ENCODE measurements at regions not wholly inside any gene's neighbourhood (a gene's known extent, or its start where the extent isn't known, plus 50 kb on each side); places are given as distances from the start of the nearest gene placed in this dataset.

DNA sequence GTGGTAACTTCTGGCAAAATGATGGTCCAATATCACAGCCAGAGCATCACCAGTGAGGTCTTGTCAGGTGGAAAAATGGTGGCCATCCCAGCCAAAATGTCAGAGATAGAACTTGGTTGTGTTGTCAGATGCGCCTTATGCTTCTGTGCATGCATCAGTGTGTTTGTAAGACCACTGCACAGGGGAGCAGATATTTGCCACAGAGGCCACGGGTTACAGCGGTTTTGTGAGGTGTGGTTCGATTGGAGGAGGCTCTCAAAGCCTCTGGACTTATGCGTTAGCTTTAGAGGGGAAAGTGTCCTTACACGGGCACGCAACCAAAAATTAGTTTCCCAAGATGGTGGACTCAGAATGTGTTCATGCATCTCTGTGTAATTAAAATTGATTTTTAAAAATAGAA lies 243.8 kb downstream of the ADGRD1 start:
- ATAC-seq, result no peak
- peaks cover 0 to 31% of the 10 kb centered on the region in 2 experiments; a peak in 2 of 5 replicates for H3K27me3 ChIP-seq (ENCODE audit: control insufficient read depth in 2 of 2, insufficient read depth in 2 of 2, low read length in 2 of 2)
- intact Hi-C loops (cut with micrococcal nuclease) (no loop called here), in situ Hi-C loops (cut with MboI) (no loop called here)
- H3K27ac ChIP-seq (ENCODE audit: extremely low read depth, low read depth, low read length), result no peak overlapping the region
- H3K79me2 ChIP-seq (ENCODE audit: control insufficient read depth, insufficient read depth, low read length), result no peaks in the 10 kb centered on the region
- ChIA-PET CTCF (ENCODE audit: low intra/inter-chr PET ratio) (no interaction called here), POLR2A (no interaction called here)
- FAIRE-seq, result no peak
- H3K36me3 ChIP-seq (ENCODE audit: control insufficient read depth, insufficient read depth, low read length), result no peaks in the 10 kb centered on the region
- H3K9me3 ChIP-seq (replicated peaks; ENCODE audit: control insufficient read depth, insufficient read depth, low read depth, low read length), result no peaks in the 10 kb centered on the region; the same call in 1 of the 2 replicates
- no peak for DNase-seq (ENCODE audit: extremely low read depth in 1 of 4, low spot score in 3 of 4)
- H3K9ac ChIP-seq (ENCODE audit: insufficient read depth in 1 of 2, low read depth in 2 of 2, low read length in 2 of 2), result no peak overlapping the region
- no peak overlapping the region for H2AFZ ChIP-seq (ENCODE audit: low read depth, low read length)
- no peaks in the 10 kb centered on the region for H3K9me1 ChIP-seq (ENCODE audit: control insufficient read depth, insufficient read depth, low read length)
- no TSS peak for BruUV-seq (replicated peaks)
- no peak overlapping the region for H3K4me2 ChIP-seq (ENCODE audit: insufficient read depth, low read length)
- H3K4me1 ChIP-seq (replicated peaks in 1 of 2; ENCODE audit: control insufficient read depth in 2 of 2, insufficient read depth in 2 of 2, low read length in 2 of 2), result no peaks in the 10 kb centered on the region; a peak in 1 of 5 replicates
- WGBS (ENCODE audit: insufficient coverage, low coverage, missing lambda C conversion rate), result 2% methylated on average over 7 of the region's 7 CpGs
- TF ChIP-seq, protein P1, sequence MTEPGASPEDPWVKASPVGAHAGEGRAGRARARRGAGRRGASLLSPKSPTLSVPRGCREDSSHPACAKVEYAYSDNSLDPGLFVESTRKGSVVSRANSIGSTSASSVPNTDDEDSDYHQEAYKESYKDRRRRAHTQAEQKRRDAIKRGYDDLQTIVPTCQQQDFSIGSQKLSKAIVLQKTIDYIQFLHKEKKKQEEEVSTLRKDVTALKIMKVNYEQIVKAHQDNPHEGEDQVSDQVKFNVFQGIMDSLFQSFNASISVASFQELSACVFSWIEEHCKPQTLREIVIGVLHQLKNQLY (CRISPR knock-in tag; conservative IDR thresholded peaks at IDR 0.05), result no peak
- TF ChIP-seq HDAC6 (IDR thresholded peaks at IDR 0.05; ENCODE audit: low read depth, low read length) (no peak), RBM39 (optimal IDR thresholded peaks at IDR 0.05; ENCODE audit: low read depth, low read length) (no peak)
- no peak overlapping the region for H3K4me3 ChIP-seq
- H4K20me1 ChIP-seq (replicated peaks; ENCODE audit: control insufficient read depth, insufficient read depth, low read length), result no peaks in the 10 kb centered on the region

DNA sequence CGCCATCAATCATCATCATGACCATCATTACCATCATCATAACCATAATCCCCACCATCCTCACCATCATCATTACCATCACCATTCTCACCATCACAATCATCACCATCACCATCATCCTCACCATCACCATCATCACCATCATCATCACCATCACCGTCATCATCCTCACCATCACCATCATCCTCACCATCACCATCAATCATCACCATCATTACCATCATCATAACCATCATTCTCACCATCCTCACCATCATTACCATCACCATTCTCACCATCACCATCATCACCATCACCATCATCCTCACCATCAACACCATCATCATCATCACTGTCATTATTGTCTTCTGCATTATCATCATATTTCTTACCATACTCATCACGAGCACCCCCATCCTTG lies 245.5 kb downstream of the ADGRD1 start:
- FAIRE-seq (no peak), ATAC-seq (no peak), DNase-seq (ENCODE audit: extremely low read depth in 1 of 4, low spot score in 3 of 4) (no peak)
- ChIA-PET CTCF (ENCODE audit: low intra/inter-chr PET ratio) (no interaction called here), POLR2A (no interaction called here)
- Histone ChIP-seq H3K9ac (ENCODE audit: insufficient read depth in 1 of 2, low read depth in 2 of 2, low read length in 2 of 2) (no peak overlapping the region), H3K27me3 (ENCODE audit: control insufficient read depth in 2 of 2, insufficient read depth in 2 of 2, low read length in 2 of 2) (peaks cover 2 to 26% of the 10 kb centered on the region in 2 experiments; a peak in 3 of 5 replicates), H3K79me2 (ENCODE audit: control insufficient read depth, insufficient read depth, low read length) (no peaks in the 10 kb centered on the region), H3K9me3 (replicated peaks; ENCODE audit: control insufficient read depth, insufficient read depth, low read depth, low read length) (no peaks in the 10 kb centered on the region; the same call in 1 of the 2 replicates), H3K4me3 (no peak overlapping the region), H3K36me3 (ENCODE audit: control insufficient read depth, insufficient read depth, low read length) (no peaks in the 10 kb centered on the region), H3K4me1 (replicated peaks in 1 of 2; ENCODE audit: control insufficient read depth in 2 of 2, insufficient read depth in 2 of 2, low read length in 2 of 2) (no peaks in the 10 kb centered on the region; a peak in 2 of 5 replicates), H3K4me2 (ENCODE audit: insufficient read depth, low read length) (no peak overlapping the region), H3K27ac (ENCODE audit: extremely low read depth, low read depth, low read length) (no peak overlapping the region), H2AFZ (ENCODE audit: low read depth, low read length) (no peak overlapping the region), H4K20me1 (replicated peaks; ENCODE audit: control insufficient read depth, insufficient read depth, low read length) (no peaks in the 10 kb centered on the region), H3K9me1 (ENCODE audit: control insufficient read depth, insufficient read depth, low read length) (no peaks in the 10 kb centered on the region)
- in situ Hi-C loops (cut with MboI), result no loop called here
- intact Hi-C loops (cut with micrococcal nuclease), result no loop called here
- WGBS (ENCODE audit: insufficient coverage, low coverage, missing lambda C conversion rate), result 3% methylated on average over 3 of the region's 3 CpGs
- BruUV-seq (replicated peaks), result no TSS peak
- TF ChIP-seq FOXM1 (IDR thresholded peaks at IDR 0.05; ENCODE audit: low read depth) (no peak), FOXM1 (CRISPR knock-in tag; IDR thresholded peaks at IDR 0.05; ENCODE audit: low read depth) (no peak), GATAD2B (IDR thresholded peaks at IDR 0.05; ENCODE audit: borderline replicate concordance) (no peak), EHMT2 (IDR thresholded peaks at IDR 0.05) (peak; percentile 70), TSC22D4 (tag; IDR thresholded peaks at IDR 0.05) (peak; percentile 88; the same call in 1 of the 2 replicates), OTX1 (CRISPR knock-in tag; IDR thresholded peaks at IDR 0.05) (peak; percentile 39; the same call in 1 of the 2 replicates), KDM1A (IDR thresholded peaks at IDR 0.05) (peak; percentile 35 to 56; a peak in 2 of 4 replicates), ZNF316 (IDR thresholded peaks at IDR 0.05) (peak; percentile 49; the same call in 1 of the 2 replicates), HDAC1 (IDR thresholded peaks at IDR 0.05) (peak in 1 of 2 experiments; percentile 62; a peak in 1 of 4 replicates), MAFG (tag; conservative IDR thresholded peaks at IDR 0.05) (peak; percentile 26)
- TF ChIP-seq, protein P2, sequence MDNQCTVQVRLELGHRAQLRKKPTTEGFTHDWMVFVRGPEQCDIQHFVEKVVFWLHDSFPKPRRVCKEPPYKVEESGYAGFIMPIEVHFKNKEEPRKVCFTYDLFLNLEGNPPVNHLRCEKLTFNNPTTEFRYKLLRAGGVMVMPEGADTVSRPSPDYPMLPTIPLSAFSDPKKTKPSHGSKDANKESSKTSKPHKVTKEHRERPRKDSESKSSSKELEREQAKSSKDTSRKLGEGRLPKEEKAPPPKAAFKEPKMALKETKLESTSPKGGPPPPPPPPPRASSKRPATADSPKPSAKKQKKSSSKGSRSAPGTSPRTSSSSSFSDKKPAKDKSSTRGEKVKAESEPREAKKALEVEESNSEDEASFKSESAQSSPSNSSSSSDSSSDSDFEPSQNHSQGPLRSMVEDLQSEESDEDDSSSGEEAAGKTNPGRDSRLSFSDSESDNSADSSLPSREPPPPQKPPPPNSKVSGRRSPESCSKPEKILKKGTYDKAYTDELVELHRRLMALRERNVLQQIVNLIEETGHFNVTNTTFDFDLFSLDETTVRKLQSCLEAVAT (IDR thresholded peaks at IDR 0.05), result no peak
- TF ChIP-seq, protein P3, sequence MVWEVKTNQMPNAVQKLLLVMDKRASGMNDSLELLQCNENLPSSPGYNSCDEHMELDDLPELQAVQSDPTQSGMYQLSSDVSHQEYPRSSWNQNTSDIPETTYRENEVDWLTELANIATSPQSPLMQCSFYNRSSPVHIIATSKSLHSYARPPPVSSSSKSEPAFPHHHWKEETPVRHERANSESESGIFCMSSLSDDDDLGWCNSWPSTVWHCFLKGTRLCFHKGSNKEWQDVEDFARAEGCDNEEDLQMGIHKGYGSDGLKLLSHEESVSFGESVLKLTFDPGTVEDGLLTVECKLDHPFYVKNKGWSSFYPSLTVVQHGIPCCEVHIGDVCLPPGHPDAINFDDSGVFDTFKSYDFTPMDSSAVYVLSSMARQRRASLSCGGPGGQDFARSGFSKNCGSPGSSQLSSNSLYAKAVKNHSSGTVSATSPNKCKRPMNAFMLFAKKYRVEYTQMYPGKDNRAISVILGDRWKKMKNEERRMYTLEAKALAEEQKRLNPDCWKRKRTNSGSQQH (CRISPR knock-in tag; IDR thresholded peaks at IDR 0.05), result peak; percentile 38; the same call in 1 of the 2 replicates
